ENCODE measurements at regions not wholly inside any gene's neighbourhood (a gene's known extent, or its start where the extent isn't known, plus 50 kb on each side); places are given as distances from the start of the nearest gene placed in this dataset.

GRCh38 chr6:17182961-17183360 lies 81.1 kb downstream of the STMND1 start:
- H3K4me3 ChIP-seq (ENCODE audit: low read depth, low read length): no peak overlapping the region
- no peak for DNase-seq (ENCODE audit: low read depth, low spot score)
- ChIA-PET POLR2A (no interaction called here), CTCF (no interaction called here)
- no peak for TF ChIP-seq CTCF (IDR thresholded peaks at IDR 0.05; ENCODE audit: insufficient read depth, low read length, missing control alignments)

DNA sequence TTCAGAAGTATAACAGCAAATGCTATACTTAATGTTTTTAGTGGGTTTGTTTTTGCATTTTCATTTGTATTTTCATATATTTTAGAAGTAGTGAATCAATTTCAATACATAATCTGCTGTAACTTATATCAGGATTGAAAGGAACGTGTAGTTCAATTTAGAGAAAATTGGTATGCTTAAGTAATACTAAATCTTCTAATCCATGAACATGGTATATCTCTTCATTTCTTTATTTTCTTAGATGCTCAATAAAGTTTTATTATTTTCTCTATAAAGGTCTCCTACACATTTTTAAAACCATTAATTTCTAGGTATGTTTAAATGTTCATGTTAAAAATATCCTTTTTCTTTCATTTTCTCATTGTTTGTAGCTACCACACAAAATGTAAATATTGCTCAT lies 85.1 kb downstream of the STMND1 start:
- POLR2A ChIA-PET: no interaction called here
- no peak overlapping the region for H3K4me3 ChIP-seq (ENCODE audit: low read depth, low read length)
- CTCF ChIA-PET: no interaction called here
- no peak for TF ChIP-seq CTCF (IDR thresholded peaks at IDR 0.05; ENCODE audit: insufficient read depth, low read length, missing control alignments)
- DNase-seq (ENCODE audit: low read depth, low spot score): no peak

DNA sequence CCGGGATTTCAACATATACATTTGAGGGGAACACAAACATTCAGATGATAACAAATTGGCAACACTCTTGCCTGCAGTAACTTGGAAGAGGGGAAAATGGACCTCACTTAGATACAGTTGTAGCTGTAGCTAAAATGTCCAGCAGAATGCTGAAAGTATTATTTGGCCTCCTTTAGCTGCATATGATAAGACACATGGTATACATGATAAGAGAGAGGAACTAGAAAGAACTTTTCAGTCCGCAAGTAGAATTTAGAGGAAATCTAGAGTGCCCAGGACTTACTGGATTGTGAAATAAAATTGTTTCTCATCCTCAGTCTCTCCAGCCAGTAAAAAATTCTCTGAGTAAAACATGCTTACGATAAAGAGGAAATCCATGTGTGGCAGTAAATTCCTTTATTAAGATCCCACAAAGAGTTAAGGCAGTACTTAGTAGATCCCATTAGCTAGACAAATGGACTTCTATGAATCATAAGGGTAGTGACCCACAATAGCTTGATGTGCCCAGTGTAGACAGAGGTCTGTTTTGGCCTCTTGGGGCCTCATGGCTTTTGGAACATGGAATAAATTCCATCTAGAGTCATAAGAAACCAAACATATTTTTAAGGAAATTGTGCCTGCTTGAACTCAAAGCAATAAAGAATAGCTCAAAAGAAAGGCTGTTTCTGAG lies 87.9 kb upstream of the RBM24 start:
- ChIA-PET POLR2A (no interaction called here), CTCF (interaction anchor here (1.1 to 2.2 kb wide), 3 partner anchors 17 to 37 kb away, joined by 3 to 8 read pairs (median 5); no protein-coding TSS in a partner anchor)
- DNase-seq (ENCODE audit: low read depth, low spot score): no peak
- H3K4me3 ChIP-seq (ENCODE audit: low read depth, low read length): no peak overlapping the region
- no peak for TF ChIP-seq CTCF (IDR thresholded peaks at IDR 0.05; ENCODE audit: insufficient read depth, low read length, missing control alignments)

- ChIA-PET CTCF (no interaction called here), POLR2A (no interaction called here)
- no peak for TF ChIP-seq CTCF (IDR thresholded peaks at IDR 0.05; ENCODE audit: insufficient read depth, low read length, missing control alignments)
- no peak for DNase-seq (ENCODE audit: low read depth, low spot score)
- no peak overlapping the region for H3K4me3 ChIP-seq (ENCODE audit: low read depth, low read length)
These were observed 83.6 kb upstream of the RBM24 start for GRCh38 chr6:17197607-17198006.

GRCh38 chr6:17200395-17200794 lies 80.8 kb upstream of the RBM24 start:
- CTCF ChIA-PET: interaction anchor here (1.3 to 1.9 kb wide), 2 partner anchors 9 to 44 kb away, joined by 5 read pairs; no protein-coding TSS in a partner anchor
- no peak overlapping the region for H3K4me3 ChIP-seq (ENCODE audit: low read depth, low read length)
- no peak for TF ChIP-seq CTCF (IDR thresholded peaks at IDR 0.05; ENCODE audit: insufficient read depth, low read length, missing control alignments)

GRCh38 chr6:17202526-17202925 lies 78.6 kb upstream of the RBM24 start:
- TF ChIP-seq CTCF (IDR thresholded peaks at IDR 0.05; ENCODE audit: insufficient read depth, low read length, missing control alignments): no peak
- POLR2A ChIA-PET: no interaction called here
- no peak overlapping the region for H3K4me3 ChIP-seq (ENCODE audit: low read depth, low read length)
- CTCF ChIA-PET: no interaction called here
- DNase-seq (ENCODE audit: low read depth, low spot score): no peak

More at GRCh38 chr6:17200395-17200794, 80.8 kb upstream of the RBM24 start:
- POLR2A ChIA-PET: no interaction called here
- no peak for DNase-seq (ENCODE audit: low read depth, low spot score)

Measured in AG04449 (cell line).